ENCODE measurements at regions not wholly inside any gene's neighbourhood (a gene's known extent, or its start where the extent isn't known, plus 50 kb on each side); places are given as distances from the start of the nearest gene placed in this dataset.
"Not testable (repeated sequence)": the region's sequence is repeated elsewhere in the genome, so short reads cannot be mapped to it uniquely, and the experiment has no call there.

DNA sequence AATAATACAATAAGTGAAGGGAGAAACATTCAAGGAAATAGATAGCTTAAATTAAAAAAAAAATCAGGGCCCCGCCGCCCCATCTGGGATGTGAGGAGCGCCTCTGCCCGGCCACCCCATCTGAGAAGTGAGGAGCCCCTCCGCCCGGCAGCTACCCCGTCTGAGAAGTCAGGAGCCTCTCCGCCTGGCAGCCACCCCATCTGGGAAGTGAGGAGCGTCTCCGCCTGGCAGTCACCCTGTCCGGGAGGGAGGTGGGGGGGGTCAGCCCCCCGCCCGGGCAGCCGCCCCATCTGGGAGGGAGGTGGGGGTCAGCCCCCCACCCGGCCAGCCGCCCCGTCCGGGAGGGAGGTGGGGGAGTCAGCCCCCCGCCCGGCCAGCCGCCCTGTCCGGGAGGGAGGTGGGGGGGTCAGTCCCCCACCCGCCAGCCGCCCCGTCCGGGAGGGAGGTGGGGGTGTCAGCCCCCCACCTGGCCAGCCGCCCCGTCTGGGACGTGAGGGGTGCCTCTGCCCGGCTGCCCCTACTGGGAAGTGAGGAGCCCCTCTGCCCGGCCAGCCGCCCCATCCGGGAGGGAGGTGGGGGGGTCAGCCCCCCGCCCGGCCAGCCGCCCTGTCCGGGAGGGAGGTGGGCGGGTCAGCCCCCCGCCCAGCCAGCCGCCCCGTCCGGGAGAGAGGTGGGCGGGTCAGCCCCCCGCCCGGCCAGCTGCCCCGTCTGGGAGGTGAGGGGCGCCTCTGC is 3019.4 kb upstream of the TEKT4 start:
- not testable (repeated sequence) for H3K4me3 ChIP-seq (ENCODE audit: low read depth, low read length); DNase-seq (ENCODE audit: low read depth); H3K36me3 ChIP-seq (ENCODE audit: control insufficient read depth, insufficient read depth, low read length); H3K27me3 ChIP-seq (ENCODE audit: control insufficient read depth, insufficient read depth, low read length)

DNA sequence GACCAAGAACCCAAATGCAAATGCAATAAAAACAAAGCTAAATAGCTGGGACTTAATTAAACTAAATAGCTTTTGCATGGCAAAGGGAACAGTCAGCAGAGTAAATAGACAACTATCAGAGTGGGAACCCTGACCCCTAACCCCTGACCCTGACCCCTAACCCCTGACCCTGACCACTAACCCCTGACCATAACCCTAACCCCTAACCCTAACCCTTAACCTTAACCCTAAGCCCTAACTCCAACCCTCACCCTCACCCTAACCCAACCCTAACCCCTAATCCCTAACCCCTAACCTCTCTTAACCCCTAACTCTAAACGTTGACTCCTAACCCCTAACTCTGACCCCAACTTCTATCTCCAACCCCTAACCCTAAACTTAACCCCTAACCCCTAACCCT is 3014.3 kb upstream of the TEKT4 start:
- H3K4me3 ChIP-seq (ENCODE audit: low read depth, low read length); DNase-seq (ENCODE audit: low read depth); H3K36me3 ChIP-seq (ENCODE audit: control insufficient read depth, insufficient read depth, low read length); H3K27me3 ChIP-seq (ENCODE audit: control insufficient read depth, insufficient read depth, low read length): not testable (repeated sequence)

DNA sequence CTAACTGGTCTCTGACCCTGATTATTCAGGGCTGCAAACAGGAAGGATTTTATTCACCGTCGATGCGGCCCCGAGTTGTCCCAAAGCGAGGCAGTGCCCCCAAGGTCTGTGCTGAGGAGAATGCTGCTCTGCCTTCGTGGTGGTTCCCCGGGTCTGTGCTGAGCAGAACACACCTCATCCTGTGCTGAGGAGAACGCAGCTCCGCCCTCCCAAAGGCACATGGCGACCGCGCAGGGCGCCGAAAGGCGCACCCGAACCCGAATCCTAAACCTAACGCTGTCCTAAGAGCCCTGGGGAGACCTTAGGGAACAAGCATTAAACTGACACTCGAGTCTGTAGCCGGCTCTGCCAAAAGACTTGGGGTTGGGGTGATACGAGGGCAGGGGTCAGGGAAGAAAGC is 3013.5 kb upstream of the TEKT4 start:
- H3K36me3 ChIP-seq (ENCODE audit: control insufficient read depth, insufficient read depth, low read length); H3K27me3 ChIP-seq (ENCODE audit: control insufficient read depth, insufficient read depth, low read length); DNase-seq (ENCODE audit: low read depth); H3K4me3 ChIP-seq (ENCODE audit: low read depth, low read length): not testable (repeated sequence)

DNA sequence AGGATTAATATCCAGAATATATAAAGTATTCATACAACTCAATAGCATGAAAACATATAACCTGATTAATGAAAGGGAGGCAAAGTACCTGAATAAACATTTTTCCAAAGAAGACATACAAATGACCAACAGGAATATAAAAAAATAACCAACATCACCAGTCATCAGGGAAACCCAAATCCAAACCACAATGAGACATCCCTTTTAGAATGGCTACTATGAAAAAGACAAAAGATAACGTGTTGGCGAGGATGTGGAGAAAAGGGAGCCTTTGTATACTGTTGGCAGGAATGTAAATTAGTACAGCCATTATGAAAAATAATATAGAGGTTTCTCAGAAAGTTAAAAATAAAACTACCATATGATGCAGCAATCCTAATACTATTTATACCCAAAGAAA is 2999.5 kb upstream of the TEKT4 start:
- not testable (repeated sequence) for H3K27me3 ChIP-seq (ENCODE audit: control insufficient read depth, insufficient read depth, low read length); DNase-seq (ENCODE audit: low read depth)

DNA sequence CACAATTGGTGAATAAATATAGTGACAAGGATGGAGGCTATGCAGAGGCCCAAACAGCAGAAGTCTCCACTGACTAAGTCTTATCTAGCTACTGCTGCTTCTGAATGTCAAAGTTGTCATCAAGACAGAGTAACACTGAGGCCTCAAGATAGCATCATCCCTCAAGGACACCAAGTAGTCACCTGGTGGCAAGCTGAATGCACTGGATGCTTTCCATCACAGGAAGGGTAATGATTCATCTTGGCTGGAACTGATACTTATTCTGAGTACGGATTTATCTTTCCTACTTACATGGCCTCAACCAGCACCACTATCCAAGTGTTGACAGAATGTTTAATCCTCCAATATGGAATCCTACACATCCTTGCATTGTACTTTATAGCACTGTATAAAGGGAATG is 2997.8 kb upstream of the TEKT4 start:
- DNase-seq (ENCODE audit: low read depth); H3K4me3 ChIP-seq (ENCODE audit: low read depth, low read length); H3K36me3 ChIP-seq (ENCODE audit: control insufficient read depth, insufficient read depth, low read length); H3K27me3 ChIP-seq (ENCODE audit: control insufficient read depth, insufficient read depth, low read length): not testable (repeated sequence)

More for the DNA sequence above, 2999.5 kb upstream of the TEKT4 start:
- not testable (repeated sequence) for H3K36me3 ChIP-seq (ENCODE audit: control insufficient read depth, insufficient read depth, low read length); H3K4me3 ChIP-seq (ENCODE audit: low read depth, low read length)

DNA sequence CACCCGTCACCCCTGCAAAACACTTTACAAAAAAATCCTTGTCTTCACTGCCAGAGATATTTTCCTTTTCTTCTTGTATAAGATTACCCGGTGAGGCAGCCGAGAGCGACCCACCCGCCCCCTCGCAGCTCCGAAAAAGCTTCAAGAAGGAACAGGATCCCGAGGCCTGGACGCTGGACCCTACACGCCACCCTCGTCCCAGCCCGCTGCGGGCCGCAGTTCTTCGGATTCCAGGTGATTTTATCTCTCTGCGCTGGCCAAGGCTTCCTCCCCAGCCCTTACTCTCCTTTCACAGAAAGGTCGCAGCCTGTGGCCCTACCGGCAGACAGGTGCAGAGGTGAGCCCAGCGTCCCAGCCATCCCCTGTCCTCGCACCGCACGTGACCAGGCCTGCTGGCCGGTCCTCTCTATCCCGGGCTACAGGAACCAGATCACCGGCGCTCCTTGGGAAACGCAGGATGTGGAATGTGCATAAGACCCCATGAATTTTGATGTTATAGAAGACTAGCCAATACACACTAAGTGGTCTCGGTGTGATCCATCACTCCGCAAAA is 2993.5 kb upstream of the TEKT4 start:
- H3K4me3 ChIP-seq (ENCODE audit: low read depth, low read length); H3K36me3 ChIP-seq (ENCODE audit: control insufficient read depth, insufficient read depth, low read length); H3K27me3 ChIP-seq (ENCODE audit: control insufficient read depth, insufficient read depth, low read length); DNase-seq (ENCODE audit: low read depth): not testable (repeated sequence)

DNA sequence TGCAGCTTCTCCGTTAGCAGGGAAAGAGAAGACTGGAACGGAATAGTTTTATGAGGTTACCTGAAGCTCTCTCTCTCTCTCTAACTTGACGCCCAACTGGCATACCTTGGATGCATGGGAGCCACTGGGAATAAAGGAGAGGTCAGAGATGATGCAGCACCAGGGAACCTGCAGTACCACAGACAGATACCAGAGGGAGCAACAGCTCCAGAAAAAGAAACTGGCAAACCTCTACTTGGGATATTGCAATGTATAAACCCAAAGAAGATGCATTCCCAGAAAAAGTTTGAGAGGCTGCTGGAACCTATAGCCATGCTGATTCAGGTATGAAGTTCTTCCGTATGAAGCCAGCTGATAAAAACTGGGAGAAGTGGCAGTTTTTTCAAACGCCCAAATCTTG is 2976.1 kb upstream of the TEKT4 start:
- not testable (repeated sequence) for H3K36me3 ChIP-seq (ENCODE audit: control insufficient read depth, insufficient read depth, low read length); H3K4me3 ChIP-seq (ENCODE audit: low read depth, low read length); H3K27me3 ChIP-seq (ENCODE audit: control insufficient read depth, insufficient read depth, low read length); DNase-seq (ENCODE audit: low read depth)
- TF ChIP-seq, protein P1, sequence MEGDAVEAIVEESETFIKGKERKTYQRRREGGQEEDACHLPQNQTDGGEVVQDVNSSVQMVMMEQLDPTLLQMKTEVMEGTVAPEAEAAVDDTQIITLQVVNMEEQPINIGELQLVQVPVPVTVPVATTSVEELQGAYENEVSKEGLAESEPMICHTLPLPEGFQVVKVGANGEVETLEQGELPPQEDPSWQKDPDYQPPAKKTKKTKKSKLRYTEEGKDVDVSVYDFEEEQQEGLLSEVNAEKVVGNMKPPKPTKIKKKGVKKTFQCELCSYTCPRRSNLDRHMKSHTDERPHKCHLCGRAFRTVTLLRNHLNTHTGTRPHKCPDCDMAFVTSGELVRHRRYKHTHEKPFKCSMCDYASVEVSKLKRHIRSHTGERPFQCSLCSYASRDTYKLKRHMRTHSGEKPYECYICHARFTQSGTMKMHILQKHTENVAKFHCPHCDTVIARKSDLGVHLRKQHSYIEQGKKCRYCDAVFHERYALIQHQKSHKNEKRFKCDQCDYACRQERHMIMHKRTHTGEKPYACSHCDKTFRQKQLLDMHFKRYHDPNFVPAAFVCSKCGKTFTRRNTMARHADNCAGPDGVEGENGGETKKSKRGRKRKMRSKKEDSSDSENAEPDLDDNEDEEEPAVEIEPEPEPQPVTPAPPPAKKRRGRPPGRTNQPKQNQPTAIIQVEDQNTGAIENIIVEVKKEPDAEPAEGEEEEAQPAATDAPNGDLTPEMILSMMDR (IDR thresholded peaks at IDR 0.05; ENCODE audit: insufficient read depth, low read length, poor library complexity, severe bottlenecking) = peak; percentile 22

DNA sequence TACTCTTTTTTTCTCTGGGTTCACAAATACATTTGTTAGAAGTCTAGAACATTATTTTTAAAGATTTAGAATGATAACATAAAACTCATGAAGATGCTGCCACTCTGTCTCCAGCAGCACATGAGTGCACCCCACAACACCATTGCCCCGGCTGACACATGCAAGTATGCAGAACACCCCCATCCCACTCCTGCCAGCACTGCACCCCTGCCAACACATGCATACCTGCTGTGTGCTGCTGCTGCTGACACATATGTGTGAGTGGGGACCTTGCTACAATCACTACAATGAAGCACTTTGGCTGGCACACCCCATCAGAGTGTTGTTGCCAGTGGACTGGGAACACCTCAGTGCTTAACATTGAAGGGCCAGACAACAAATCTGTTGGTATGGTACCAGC is 2953.6 kb upstream of the TEKT4 start:
- H3K36me3 ChIP-seq (ENCODE audit: control insufficient read depth, insufficient read depth, low read length); DNase-seq (ENCODE audit: low read depth); H3K4me3 ChIP-seq (ENCODE audit: low read depth, low read length); H3K27me3 ChIP-seq (ENCODE audit: control insufficient read depth, insufficient read depth, low read length): not testable (repeated sequence)

All from kidney epithelial cell (primary cell).